Fibroblast of skin of left biceps (primary cell): ENCODE measurements at regions not wholly inside any gene's neighbourhood (a gene's known extent, or its start where the extent isn't known, plus 50 kb on each side); places are given as distances from the start of the nearest gene placed in this dataset.
A peak's percentile ranks its signal among the peaks of the same experiment; 100 is the strongest.
"Not testable (repeated sequence)": the region's sequence is repeated elsewhere in the genome, so short reads cannot be mapped to it uniquely, and the experiment has no call there.

Experiments used
- DNase-seq, 2 experiments: peaks; one replicate each; pipeline ENCODE4 v3.0.0-alpha.2; 2013; ENCODE audit warnings: low read depth in 2 of 2

GRCh38 chr15:66964111-66964738 lies 101.2 kb upstream of the SMAD3 start:
- DNase-seq: no peak

GRCh38 chr15:66964791-66965190 lies 100.6 kb upstream of the SMAD3 start:
- no peak for DNase-seq

- DNase-seq: no peak
These were observed 100.1 kb upstream of the SMAD3 start for GRCh38 chr15:66965201-66965900.

- DNase-seq: no peak
These were observed 99.1 kb upstream of the SMAD3 start for GRCh38 chr15:66966256-66966655.

- DNase-seq: no peak
These were observed 96.4 kb upstream of the SMAD3 start for GRCh38 chr15:66968806-66969596.

GRCh38 chr15:66974131-66974530 lies 91.3 kb upstream of the SMAD3 start:
- DNase-seq: not testable (repeated sequence)

- DNase-seq: not testable (repeated sequence)
These were observed 89.2 kb upstream of the SMAD3 start for GRCh38 chr15:66976106-66976640.

GRCh38 chr15:66980326-66980725 lies 85.1 kb upstream of the SMAD3 start:
- DNase-seq: not testable (repeated sequence)

GRCh38 chr15:66981771-66982170 lies 83.6 kb upstream of the SMAD3 start:
- DNase-seq: no peak

- DNase-seq: no peak
These were observed 83.2 kb upstream of the SMAD3 start for GRCh38 chr15:66982250-66982649.

- no peak for DNase-seq
These were observed 82.6 kb upstream of the SMAD3 start for GRCh38 chr15:66982816-66983215.

GRCh38 chr15:66985653-66986052 lies 79.7 kb upstream of the SMAD3 start:
- no peak for DNase-seq

- no peak for DNase-seq
These were observed 78.5 kb upstream of the SMAD3 start for GRCh38 chr15:66986951-66987350.

- no peak for DNase-seq
These were observed 72.3 kb upstream of the SMAD3 start for GRCh38 chr15:66993090-66993489.

GRCh38 chr15:66993874-66994696 lies 71.3 kb upstream of the SMAD3 start:
- DNase-seq: no peak

- no peak for DNase-seq
These were observed 70.3 kb upstream of the SMAD3 start for GRCh38 chr15:66994927-66995656.

GRCh38 chr15:66996094-66996493 lies 69.3 kb upstream of the SMAD3 start:
- peak; percentile 46 to 56 for DNase-seq

- DNase-seq: peak; percentile 81 to 83
These were observed 68.2 kb upstream of the SMAD3 start for GRCh38 chr15:66997212-66997611.

GRCh38 chr15:66998234-66998633 lies 67.2 kb upstream of the SMAD3 start:
- DNase-seq: not testable (repeated sequence)

GRCh38 chr15:66999046-66999968 lies 66.1 kb upstream of the SMAD3 start:
- no peak for DNase-seq
